Lower lobe of right lung (tissue), 2 donors: ENCODE measurements at regions not wholly inside any gene's neighbourhood (a gene's known extent, or its start where the extent isn't known, plus 50 kb on each side); places are given as distances from the start of the nearest gene placed in this dataset.
A peak's percentile ranks its signal among the peaks of the same experiment; 100 is the strongest.

ENCODE experiments used
- ATAC-seq, 2 donors: fragments of 200-7000 bp; cut with Tn5 transposase; one replicate each; pipeline ENCODE4 v1.9.1; 2020 to 2022; ENCODE audit warnings: mild to moderate bottlenecking in 2 of 2, moderate library complexity in 2 of 2
- DNase-seq: peaks from one replicate; pipeline ENCODE4 v3.0.0-alpha.2; 2020
- H3K27ac ChIP-seq: fragments of 200-600 bp; one replicate; pipeline ENCODE4 v1.8.0; 2022
- H3K27me3 ChIP-seq: fragments of 200-600 bp; one replicate; pipeline ENCODE4 v1.8.0; 2022; ENCODE audit warnings: low read depth
- H3K36me3 ChIP-seq: fragments of 200-600 bp; one replicate; pipeline ENCODE4 v1.8.0; 2022; ENCODE audit warnings: mild to moderate bottlenecking
- H3K4me1 ChIP-seq: fragments of 200-600 bp; one replicate; pipeline ENCODE4 v1.8.0; 2022
- H3K4me3 ChIP-seq: fragments of 200-600 bp; one replicate; pipeline ENCODE4 v1.8.0; 2022; ENCODE audit warnings: mild to moderate bottlenecking
- H3K9me3 ChIP-seq: fragments of 200-600 bp; one replicate; pipeline ENCODE4 v1.8.0; 2022
- CTCF ChIP-seq: fragments of 200-600 bp; IDR thresholded peaks from one replicate; pipeline ENCODE4 v1.8.0; 2022; ENCODE audit warnings: antibody characterized with exemption, mild to moderate bottlenecking
- intact Hi-C: fragments of 100-400 bp; cut with DNase I; formaldehyde crosslinking; loops from one replicate; pipeline ENCODE4 v1.11.0; 2022
- donor health status: DM: no; HTN: yes; CAD: no; lungs with severe emphysema.

- no peak for ATAC-seq
- Histone ChIP-seq H3K4me3 (no peak overlapping the region), H3K4me1 (no peaks in the 10 kb centered on the region), H3K27ac (no peak overlapping the region), H3K9me3 (no peaks in the 10 kb centered on the region), H3K27me3 (no peaks in the 10 kb centered on the region), H3K36me3 (no peaks in the 10 kb centered on the region)
- no peak for DNase-seq
- intact Hi-C loops = no loop called here
- no peak for TF ChIP-seq CTCF
Measured at GRCh38 chr2:18487106-18487913, 73.1 kb downstream of the RDH14 start.

- ATAC-seq (no peak), DNase-seq (no peak)
- no peak overlapping the region for H3K27ac ChIP-seq
- H3K36me3 ChIP-seq = no peaks in the 10 kb centered on the region
- H3K9me3 ChIP-seq = no peaks in the 10 kb centered on the region
- no peak for TF ChIP-seq CTCF
- no peaks in the 10 kb centered on the region for H3K4me1 ChIP-seq
- intact Hi-C loops = no loop called here
- no peaks in the 10 kb centered on the region for H3K27me3 ChIP-seq
- H3K4me3 ChIP-seq = no peak overlapping the region
Measured at GRCh38 chr2:18484625-18485024, 75.8 kb downstream of the RDH14 start.

GRCh38 chr2:18483896-18484295 lies 76.6 kb downstream of the RDH14 start:
- Histone ChIP-seq H3K9me3 (no peaks in the 10 kb centered on the region), H3K4me3 (no peak overlapping the region), H3K27me3 (no peaks in the 10 kb centered on the region), H3K27ac (no peak overlapping the region), H3K4me1 (no peaks in the 10 kb centered on the region), H3K36me3 (no peaks in the 10 kb centered on the region)
- no peak for TF ChIP-seq CTCF
- ATAC-seq = no peak
- DNase-seq = no peak
- intact Hi-C loops = no loop called here

- no peak overlapping the region for H3K27ac ChIP-seq
- no peaks in the 10 kb centered on the region for H3K4me1 ChIP-seq
- DNase-seq = no peak
- no peaks in the 10 kb centered on the region for H3K36me3 ChIP-seq
- ATAC-seq = no peak
- TF ChIP-seq CTCF = no peak
- intact Hi-C loops = no loop called here
- H3K4me3 ChIP-seq = no peak overlapping the region
- H3K9me3 ChIP-seq = no peaks in the 10 kb centered on the region
- no peaks in the 10 kb centered on the region for H3K27me3 ChIP-seq
Measured at GRCh38 chr2:18482666-18483065, 77.8 kb downstream of the RDH14 start.

GRCh38 chr2:18479947-18480369 lies 80.5 kb downstream of the RDH14 start:
- ATAC-seq = peak in 1 of 2 donors; percentile 32
- TF ChIP-seq CTCF = no peak
- Histone ChIP-seq H3K4me1 (no peaks in the 10 kb centered on the region), H3K36me3 (no peaks in the 10 kb centered on the region), H3K4me3 (no peak overlapping the region), H3K27ac (no peak overlapping the region), H3K27me3 (no peaks in the 10 kb centered on the region), H3K9me3 (no peaks in the 10 kb centered on the region)
- DNase-seq = no peak
- intact Hi-C loops = no loop called here
